Activated CD4-positive, alpha-beta T cell treated with anti-CD3 and anti-CD28 coated beads, Interleukin-2, amount 50 U/mL, for 4 hours (primary cell): ENCODE measurements at regions not wholly inside any gene's neighbourhood (a gene's known extent, or its start where the extent isn't known, plus 50 kb on each side); places are given as distances from the start of the nearest gene placed in this dataset.
"Not testable (repeated sequence)": the region's sequence is repeated elsewhere in the genome, so short reads cannot be mapped to it uniquely, and the experiment has no call there.

Experiments
- DNase-seq, 2 experiments: peaks; one replicate each; pipeline ENCODE4 v3.0.0-alpha.2; 2020

- no peak for DNase-seq
Measured at GRCh38 chr3:110413807-110414748, 657.5 kb upstream of the NECTIN3 start.

DNA sequence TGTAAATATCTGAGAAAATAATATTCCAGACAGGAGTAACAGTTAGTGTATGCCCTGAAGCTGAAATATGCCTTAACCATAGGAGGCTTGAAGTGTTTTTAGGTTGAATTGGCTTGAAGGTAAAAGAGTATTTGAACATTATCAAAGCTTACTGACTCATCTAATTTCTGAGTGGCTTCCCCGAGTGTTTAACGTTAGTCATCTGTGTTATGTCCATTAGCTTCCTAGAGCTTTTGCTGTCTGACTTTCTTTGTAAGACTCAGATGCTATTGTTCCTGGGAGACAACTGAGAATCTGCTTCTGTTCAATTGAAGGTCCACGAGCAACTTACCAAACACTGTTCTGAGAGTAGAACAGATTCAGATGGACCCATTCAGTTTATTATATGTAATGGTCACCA, 656.8 kb upstream of the NECTIN3 start:
- DNase-seq = no peak

- no peak for DNase-seq
Measured at GRCh38 chr3:110419096-110419495, 652.5 kb upstream of the NECTIN3 start.

DNA sequence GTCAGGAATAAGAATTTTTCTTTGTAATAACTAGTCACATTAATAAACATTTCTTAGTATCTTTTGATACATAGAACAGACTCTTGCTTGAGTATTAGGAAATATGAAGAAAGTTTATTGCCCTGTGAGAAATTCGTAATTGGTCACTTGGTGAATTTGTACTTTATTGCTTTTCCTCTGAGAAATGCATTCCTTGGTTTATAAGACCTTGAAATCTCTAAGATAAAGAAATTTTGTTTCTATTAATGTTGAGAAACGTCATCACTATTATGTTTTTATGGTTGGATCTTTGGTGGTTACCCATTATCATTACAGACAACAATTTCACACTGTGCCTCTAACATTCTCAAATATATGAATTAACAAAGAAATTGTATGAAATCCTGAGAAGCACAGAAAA, 652.0 kb upstream of the NECTIN3 start:
- DNase-seq = no peak

GRCh38 chr3:110420158-110420641, 651.4 kb upstream of the NECTIN3 start:
- DNase-seq = no peak

DNA sequence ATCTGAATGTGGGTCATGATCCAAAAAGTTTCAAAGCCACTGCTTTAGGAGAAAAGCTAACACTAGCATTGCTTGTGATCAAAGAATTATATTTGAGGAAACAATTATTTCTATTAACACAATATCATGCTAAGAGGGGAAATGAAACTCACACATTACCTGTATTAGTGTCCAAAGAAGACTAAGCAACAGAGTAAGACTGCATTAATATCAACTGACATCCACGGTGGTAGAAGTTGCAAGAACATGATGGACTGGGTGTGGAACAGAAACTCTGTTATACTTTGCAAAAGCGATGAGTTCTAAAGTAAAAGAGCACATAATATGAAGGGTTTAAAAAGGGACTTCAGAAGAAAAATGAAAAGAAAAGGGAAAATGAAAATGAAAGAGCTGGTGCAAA, 648.3 kb upstream of the NECTIN3 start:
- no peak for DNase-seq

DNA sequence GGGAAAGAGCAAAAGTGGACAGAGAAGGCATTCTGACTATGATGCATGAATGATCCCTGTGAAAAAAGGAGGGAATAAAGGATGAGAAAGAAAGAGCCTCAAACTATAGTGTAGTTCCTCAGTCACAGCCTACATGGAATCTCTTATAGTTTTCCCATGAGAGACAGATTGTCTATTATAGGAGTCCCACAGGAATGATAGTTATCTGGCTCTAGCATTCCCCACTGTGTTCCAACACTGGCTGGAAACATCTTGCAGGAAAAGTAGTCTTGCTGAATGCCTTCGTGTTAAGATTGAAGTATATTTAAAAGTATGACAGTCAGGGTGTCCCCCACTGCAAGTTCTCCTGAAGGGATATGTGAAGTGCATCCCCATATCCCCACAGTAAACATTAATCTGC, 641.5 kb upstream of the NECTIN3 start:
- no peak for DNase-seq

DNA sequence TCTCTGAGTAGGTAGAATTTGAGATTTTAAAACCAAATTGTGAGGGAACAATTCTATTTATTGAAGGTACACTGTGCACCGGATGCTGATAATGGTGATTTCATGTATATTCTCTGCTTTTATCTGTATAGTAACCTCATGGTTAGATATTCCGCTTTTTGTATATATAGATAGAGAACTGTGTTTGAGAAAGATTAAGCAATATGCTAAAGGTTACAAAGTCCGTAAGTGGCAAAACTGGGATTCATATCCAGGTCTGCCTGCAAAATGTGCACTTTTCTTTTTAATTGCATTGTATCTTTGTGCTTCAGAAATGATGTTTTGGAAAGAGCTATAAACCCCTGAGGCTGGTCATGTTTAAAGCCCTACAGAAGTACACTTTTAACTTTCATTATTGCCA, 635.4 kb upstream of the NECTIN3 start:
- DNase-seq = no peak

GRCh38 chr3:110440066-110440653, 631.5 kb upstream of the NECTIN3 start:
- not testable (repeated sequence) for DNase-seq

GRCh38 chr3:110454066-110454465, 617.5 kb upstream of the NECTIN3 start:
- DNase-seq = no peak

DNA sequence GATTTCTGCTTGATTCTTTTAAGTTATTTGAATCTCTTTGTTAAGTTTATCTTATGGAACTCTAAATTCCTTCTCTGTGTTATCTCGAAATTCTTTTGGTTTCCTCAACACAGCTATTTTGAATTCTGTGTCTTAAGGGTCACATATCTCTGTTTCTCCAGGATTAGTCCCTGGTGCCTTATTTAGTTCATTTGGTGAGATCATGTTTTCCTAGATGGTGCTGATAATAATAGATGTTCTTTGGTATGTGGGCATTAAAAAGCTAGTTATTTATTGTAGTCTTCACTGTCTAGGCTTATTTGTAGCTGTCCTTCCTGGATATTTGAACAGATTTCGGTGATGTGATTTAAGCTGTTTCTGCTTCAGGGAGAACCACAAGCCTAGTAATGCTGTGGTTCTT, 615.6 kb upstream of the NECTIN3 start:
- DNase-seq = no peak

DNA sequence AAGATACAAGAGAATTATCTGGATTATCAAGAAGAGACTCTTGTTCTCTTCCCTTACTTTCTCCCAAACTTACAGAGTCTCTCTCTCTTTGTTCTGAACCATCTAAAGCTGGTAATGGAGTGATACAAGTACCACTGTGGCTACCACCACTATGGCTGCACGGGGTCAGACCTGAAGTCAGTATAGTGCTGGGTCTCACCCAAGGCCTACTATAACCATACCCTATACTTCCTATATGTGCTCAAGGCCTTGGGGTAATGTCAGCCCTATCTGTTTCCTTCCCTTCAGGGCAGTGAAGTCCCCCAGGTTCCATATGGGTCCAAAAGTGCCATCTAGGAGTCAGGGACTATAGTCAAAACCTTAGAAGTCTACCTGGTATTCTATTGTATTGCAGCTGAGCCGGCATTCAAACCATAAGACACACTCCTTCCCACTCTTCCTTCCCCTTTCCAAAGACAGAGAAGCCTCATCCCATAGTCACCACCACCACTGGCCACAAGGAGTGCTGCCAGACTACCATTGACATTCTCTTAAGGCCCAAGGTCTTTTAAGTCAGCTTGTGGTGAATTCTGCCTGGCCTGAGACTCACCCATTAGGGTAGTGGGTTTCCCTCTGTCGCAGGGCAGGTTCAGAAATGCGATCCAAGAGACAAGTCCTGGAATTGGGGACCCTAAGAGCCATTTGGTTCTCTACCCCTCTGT, 615.0 kb upstream of the NECTIN3 start:
- DNase-seq = no peak

GRCh38 chr3:110457508-110457907, 614.1 kb upstream of the NECTIN3 start:
- no peak for DNase-seq

DNA sequence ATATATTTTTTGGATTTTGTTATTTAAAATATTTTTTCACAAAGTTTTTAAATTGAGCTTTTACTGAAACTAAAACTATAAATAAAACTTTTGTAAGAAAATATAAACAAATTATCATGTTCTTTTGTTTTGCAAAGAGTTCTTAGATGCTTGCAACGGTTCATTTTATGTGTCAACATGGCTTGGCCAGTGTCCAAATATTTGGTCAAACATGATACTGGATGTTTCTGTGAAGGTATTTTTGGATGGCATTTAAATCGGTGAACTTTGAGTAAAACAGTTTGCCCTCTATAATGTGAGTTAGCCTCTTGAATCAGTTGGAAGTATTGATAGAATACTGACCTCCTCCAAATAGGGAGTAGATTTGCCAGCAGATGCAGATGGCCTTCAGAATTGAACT, 612.6 kb upstream of the NECTIN3 start:
- DNase-seq = no peak

DNA sequence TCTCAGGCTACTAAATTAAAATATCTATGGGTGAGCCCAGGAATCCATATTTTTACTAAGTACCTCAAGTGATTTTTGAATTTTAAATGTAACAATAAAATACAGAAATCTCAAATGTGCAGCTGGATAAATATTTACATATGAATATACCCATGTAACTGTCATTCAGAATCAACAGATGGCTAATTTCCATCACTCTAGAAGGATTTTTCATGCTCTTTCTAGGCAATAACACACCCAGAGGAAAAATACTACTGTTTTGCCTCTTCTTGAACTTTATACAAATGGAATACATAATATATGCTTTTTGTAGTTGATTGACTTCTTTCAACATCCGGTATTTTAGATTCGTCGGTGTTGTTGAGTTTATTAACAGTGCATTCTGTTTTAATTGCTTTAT, 601.3 kb upstream of the NECTIN3 start:
- DNase-seq = no peak

DNA sequence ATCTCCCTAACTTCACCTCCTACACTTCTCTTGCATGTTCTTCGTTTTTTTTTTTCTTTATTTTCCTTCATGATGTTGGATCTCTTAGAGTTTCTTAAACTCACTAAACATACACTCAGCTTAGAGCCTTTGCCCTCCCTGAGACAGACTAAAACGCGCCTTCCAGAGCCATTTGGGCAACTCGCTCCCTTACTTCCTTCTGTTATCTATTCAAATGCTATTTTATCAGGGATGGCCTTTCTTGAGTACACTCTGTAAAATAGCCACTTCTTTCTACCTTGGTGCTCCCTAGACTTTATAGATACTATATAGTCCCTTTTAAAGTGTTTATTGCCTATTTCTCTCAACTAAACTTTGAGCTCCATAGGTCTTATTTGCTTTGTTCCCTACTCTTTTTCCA, 598.2 kb upstream of the NECTIN3 start:
- DNase-seq = no peak

DNA sequence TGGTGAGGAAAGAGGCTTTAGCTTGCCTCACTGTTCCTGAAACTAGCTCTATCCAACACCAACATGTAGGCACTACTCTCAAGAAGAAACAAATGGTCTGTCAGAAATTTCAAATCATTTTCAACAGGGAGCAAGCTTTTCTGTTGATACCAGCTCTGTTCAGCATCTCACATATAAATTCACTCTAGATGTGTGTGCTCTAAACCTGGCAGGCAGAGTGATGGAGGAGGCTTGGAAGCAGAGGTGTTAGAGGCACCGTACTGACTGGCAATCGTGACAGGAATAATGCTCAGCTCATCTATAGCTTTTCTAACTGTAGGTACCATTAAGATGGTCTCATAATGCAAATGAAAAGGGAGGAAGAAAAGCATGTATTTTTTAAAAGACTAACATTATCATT, 597.2 kb upstream of the NECTIN3 start:
- no peak for DNase-seq

- no peak for DNase-seq
Measured at GRCh38 chr3:110478377-110479054, 593.1 kb upstream of the NECTIN3 start.

- DNase-seq = no peak
Measured at GRCh38 chr3:110479731-110480130, 591.9 kb upstream of the NECTIN3 start.

GRCh38 chr3:110485389-110485788, 586.2 kb upstream of the NECTIN3 start:
- no peak for DNase-seq

DNA sequence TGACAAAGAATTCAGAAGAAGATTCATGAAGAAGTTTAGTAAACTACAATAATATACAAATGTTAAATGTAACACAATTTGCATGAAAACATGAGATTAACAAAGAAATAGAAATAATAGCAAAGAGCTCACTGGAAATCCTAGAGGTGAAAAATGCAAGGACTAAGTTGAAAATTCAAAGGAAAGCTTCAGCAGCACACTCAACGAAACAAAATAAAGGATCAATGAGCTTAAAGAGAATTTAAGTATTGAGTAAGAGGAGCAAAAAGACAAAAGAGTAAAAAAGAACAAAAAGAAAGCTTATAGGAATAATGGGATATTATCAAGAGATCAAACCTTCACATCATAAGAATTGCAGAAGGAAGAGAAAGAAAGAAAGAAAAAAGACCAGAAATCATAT, 583.8 kb upstream of the NECTIN3 start:
- no peak for DNase-seq

GRCh38 chr3:110491413-110491812, 580.2 kb upstream of the NECTIN3 start:
- DNase-seq = no peak

GRCh38 chr3:110492876-110493275, 578.7 kb upstream of the NECTIN3 start:
- no peak for DNase-seq
